ENCODE measurements at regions not wholly inside any gene's neighbourhood (a gene's known extent, or its start where the extent isn't known, plus 50 kb on each side); places are given as distances from the start of the nearest gene placed in this dataset.

GRCh38 chr11:92717240-92717639 is 252.2 kb upstream of the MTNR1B start:
- Histone ChIP-seq H3K27me3 (ENCODE audit: insufficient read depth, low read depth, low read length) (no peaks in the 10 kb centered on the region), H3K4me2 (ENCODE audit: low read length) (no peak overlapping the region), H3K9me3 (ENCODE audit: low read length) (no peaks in the 10 kb centered on the region), H3K36me3 (ENCODE audit: insufficient read depth, low read length) (no peaks in the 10 kb centered on the region), H3K79me2 (replicated peaks; ENCODE audit: insufficient read depth, low read length) (no peaks in the 10 kb centered on the region), H3K4me3 (ENCODE audit: low read length) (peak overlapping the region; percentile 19), H2AFZ (ENCODE audit: low read depth, low read length) (no peak overlapping the region), H3K27ac (ENCODE audit: low read length) (peak overlapping the region; percentile 99), H3F3A (ENCODE audit: insufficient read depth, low read length, poor library complexity, severe bottlenecking) (peaks cover 9% of the 10 kb centered on the region), H3K9me2 (ENCODE audit: insufficient read depth, low read length) (no peaks in the 10 kb centered on the region), H4K20me1 (ENCODE audit: insufficient read depth) (no peaks in the 10 kb centered on the region), H3K9ac (ENCODE audit: low read length) (peak overlapping the region; percentile 60)
- TF ChIP-seq EP300 (conservative IDR thresholded peaks at IDR 0.05; ENCODE audit: poor library complexity, severe bottlenecking) (peak; percentile 100), TAF1 (IDR thresholded peaks at IDR 0.05; ENCODE audit: low read depth) (no peak), MXI1 (conservative IDR thresholded peaks at IDR 0.05; ENCODE audit: poor library complexity, severe bottlenecking) (no peak), SMC3 (conservative IDR thresholded peaks at IDR 0.05; ENCODE audit: poor library complexity) (peak; percentile 54), POLR2AphosphoS5 (IDR thresholded peaks at IDR 0.05) (peak; percentile 88), RAD21 (conservative IDR thresholded peaks at IDR 0.05) (no peak)
- TF ChIP-seq, protein P1, sequence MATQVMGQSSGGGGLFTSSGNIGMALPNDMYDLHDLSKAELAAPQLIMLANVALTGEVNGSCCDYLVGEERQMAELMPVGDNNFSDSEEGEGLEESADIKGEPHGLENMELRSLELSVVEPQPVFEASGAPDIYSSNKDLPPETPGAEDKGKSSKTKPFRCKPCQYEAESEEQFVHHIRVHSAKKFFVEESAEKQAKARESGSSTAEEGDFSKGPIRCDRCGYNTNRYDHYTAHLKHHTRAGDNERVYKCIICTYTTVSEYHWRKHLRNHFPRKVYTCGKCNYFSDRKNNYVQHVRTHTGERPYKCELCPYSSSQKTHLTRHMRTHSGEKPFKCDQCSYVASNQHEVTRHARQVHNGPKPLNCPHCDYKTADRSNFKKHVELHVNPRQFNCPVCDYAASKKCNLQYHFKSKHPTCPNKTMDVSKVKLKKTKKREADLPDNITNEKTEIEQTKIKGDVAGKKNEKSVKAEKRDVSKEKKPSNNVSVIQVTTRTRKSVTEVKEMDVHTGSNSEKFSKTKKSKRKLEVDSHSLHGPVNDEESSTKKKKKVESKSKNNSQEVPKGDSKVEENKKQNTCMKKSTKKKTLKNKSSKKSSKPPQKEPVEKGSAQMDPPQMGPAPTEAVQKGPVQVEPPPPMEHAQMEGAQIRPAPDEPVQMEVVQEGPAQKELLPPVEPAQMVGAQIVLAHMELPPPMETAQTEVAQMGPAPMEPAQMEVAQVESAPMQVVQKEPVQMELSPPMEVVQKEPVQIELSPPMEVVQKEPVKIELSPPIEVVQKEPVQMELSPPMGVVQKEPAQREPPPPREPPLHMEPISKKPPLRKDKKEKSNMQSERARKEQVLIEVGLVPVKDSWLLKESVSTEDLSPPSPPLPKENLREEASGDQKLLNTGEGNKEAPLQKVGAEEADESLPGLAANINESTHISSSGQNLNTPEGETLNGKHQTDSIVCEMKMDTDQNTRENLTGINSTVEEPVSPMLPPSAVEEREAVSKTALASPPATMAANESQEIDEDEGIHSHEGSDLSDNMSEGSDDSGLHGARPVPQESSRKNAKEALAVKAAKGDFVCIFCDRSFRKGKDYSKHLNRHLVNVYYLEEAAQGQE (IDR thresholded peaks at IDR 0.05; ENCODE audit: borderline replicate concordance): peak; percentile 93

DNA sequence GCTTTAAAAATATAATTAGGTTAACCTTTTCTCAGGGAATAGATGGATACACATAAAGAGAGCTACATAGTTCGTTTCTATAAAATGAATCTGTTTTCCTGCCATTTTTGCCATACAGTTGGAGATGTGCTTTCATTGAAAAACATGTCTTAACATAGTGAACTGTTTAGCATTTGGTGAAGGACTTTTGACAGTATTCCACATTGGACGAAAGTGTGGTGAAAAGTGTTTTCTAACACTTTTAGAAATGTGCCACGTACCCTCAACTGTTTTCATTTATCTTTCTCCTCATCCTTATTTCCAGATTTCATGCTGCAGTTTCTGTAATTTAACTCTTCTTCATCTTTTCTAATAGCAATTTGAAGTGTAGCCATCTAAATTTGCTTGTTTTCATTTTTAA is 249.1 kb upstream of the MTNR1B start:
- TF ChIP-seq, protein P1 (IDR thresholded peaks at IDR 0.05; ENCODE audit: borderline replicate concordance): no peak
- no peak for TF ChIP-seq POLR2AphosphoS5 (IDR thresholded peaks at IDR 0.05)
- TF ChIP-seq RAD21 (conservative IDR thresholded peaks at IDR 0.05): no peak
- no peak for TF ChIP-seq CTCF (IDR thresholded peaks at IDR 0.05; ENCODE audit: poor library complexity, severe bottlenecking)
- TF ChIP-seq MXI1 (conservative IDR thresholded peaks at IDR 0.05; ENCODE audit: poor library complexity, severe bottlenecking): no peak
- TF ChIP-seq TAF1 (IDR thresholded peaks at IDR 0.05; ENCODE audit: low read depth): no peak
- TF ChIP-seq SMC3 (conservative IDR thresholded peaks at IDR 0.05; ENCODE audit: poor library complexity): no peak
- no peak for TF ChIP-seq EZH2 (IDR thresholded peaks at IDR 0.05; ENCODE audit: borderline replicate concordance, insufficient read depth, low read length, poor library complexity, severe bottlenecking)
- TF ChIP-seq EP300 (conservative IDR thresholded peaks at IDR 0.05; ENCODE audit: poor library complexity, severe bottlenecking): no peak
- Histone ChIP-seq H3K9me3 (ENCODE audit: low read length) (no peaks in the 10 kb centered on the region), H2AFZ (ENCODE audit: low read depth, low read length) (no peak overlapping the region), H3K9me2 (ENCODE audit: insufficient read depth, low read length) (no peaks in the 10 kb centered on the region), H3K36me3 (ENCODE audit: insufficient read depth, low read length) (no peaks in the 10 kb centered on the region), H3K4me3 (ENCODE audit: low read length) (no peak overlapping the region), H3K4me2 (ENCODE audit: low read length) (no peak overlapping the region), H3K9ac (ENCODE audit: low read length) (no peak overlapping the region), H4K20me1 (ENCODE audit: insufficient read depth) (no peaks in the 10 kb centered on the region), H3F3A (ENCODE audit: insufficient read depth, low read length, poor library complexity, severe bottlenecking) (peaks cover 9% of the 10 kb centered on the region), H3K79me2 (replicated peaks; ENCODE audit: insufficient read depth, low read length) (no peaks in the 10 kb centered on the region), H3K27me3 (ENCODE audit: insufficient read depth, low read depth, low read length) (no peaks in the 10 kb centered on the region), H3K27ac (ENCODE audit: low read length) (peak overlapping the region; percentile 99)

Measured in neural cell (in vitro differentiated cells).